Muscle layer of colon (tissue), 2 donors: ENCODE measurements at regions not wholly inside any gene's neighbourhood (a gene's known extent, or its start where the extent isn't known, plus 50 kb on each side); places are given as distances from the start of the nearest gene placed in this dataset.

ENCODE experiments used
- H3K27ac ChIP-seq: one replicate; pipeline ENCODE4 v1.7.0; 2013; ENCODE audit warnings: low read depth, mild to moderate bottlenecking, low read length, moderate library complexity
- H3K27me3 ChIP-seq, 2 donors: one replicate each; pipeline ENCODE4 v1.7.0; 2013; ENCODE audit warnings: low read length in 2 of 2, mild to moderate bottlenecking in 2 of 2; ENCODE audit not compliant: insufficient read depth in 2 of 2, control insufficient read depth in 1 of 2
- H3K36me3 ChIP-seq: one replicate; pipeline ENCODE4 v1.7.0; 2013; ENCODE audit warnings: mild to moderate bottlenecking, low read length; ENCODE audit not compliant: insufficient read depth
- H3K4me1 ChIP-seq: one replicate; pipeline ENCODE4 v1.7.0; 2013; ENCODE audit warnings: mild to moderate bottlenecking, low read length; ENCODE audit not compliant: insufficient read depth
- H3K4me3 ChIP-seq, 2 donors: one replicate each; pipeline ENCODE4 v1.7.0; 2013; ENCODE audit warnings: low read length in 2 of 2, low read depth in 1 of 2, mild to moderate bottlenecking in 1 of 2, moderate library complexity in 1 of 2
- H3K9ac ChIP-seq: one replicate; pipeline ENCODE4 v1.7.0; 2013; ENCODE audit warnings: low read length
- H3K9me3 ChIP-seq: one replicate; pipeline ENCODE4 v1.7.0; 2013; ENCODE audit warnings: mild to moderate bottlenecking, low read length
- donor health status: abdominal sarcoma.
- donor health status: Adenocarcinoma of cecum.

- H3K9me3 ChIP-seq, result no peaks in the 10 kb centered on the region
- H3K27me3 ChIP-seq, result no peaks in the 10 kb centered on the region
- H3K27ac ChIP-seq, result no peak overlapping the region
- no peak overlapping the region for H3K9ac ChIP-seq
- H3K4me1 ChIP-seq, result no peaks in the 10 kb centered on the region
- H3K36me3 ChIP-seq, result no peaks in the 10 kb centered on the region
- no peak overlapping the region for H3K4me3 ChIP-seq
Measured at GRCh38 chr2:239602290-239603282, 201.8 kb upstream of the HDAC4 start.

DNA sequence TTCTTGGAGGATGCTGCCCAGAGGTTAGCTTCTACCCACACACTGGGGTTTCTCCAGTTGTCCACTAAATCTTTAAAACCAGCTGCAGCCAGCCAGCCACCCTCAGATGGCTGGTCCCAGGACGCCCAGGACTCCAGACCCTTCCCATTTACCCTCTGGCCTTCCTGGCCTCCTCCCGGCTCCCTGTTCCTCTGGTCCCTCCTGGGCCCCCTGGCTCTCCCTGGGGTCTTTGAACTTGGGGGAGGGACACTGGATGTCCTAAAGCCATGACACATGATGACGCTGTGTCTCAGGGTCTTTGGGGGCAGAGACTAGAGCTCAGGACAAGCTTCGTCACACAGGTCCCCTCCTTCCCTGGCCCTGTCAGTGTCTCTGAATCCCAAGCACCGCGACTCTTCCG, 201.1 kb upstream of the HDAC4 start:
- Histone ChIP-seq H3K36me3 (no peaks in the 10 kb centered on the region), H3K27ac (no peak overlapping the region), H3K4me1 (no peaks in the 10 kb centered on the region), H3K9me3 (no peaks in the 10 kb centered on the region), H3K27me3 (no peaks in the 10 kb centered on the region), H3K4me3 (no peak overlapping the region), H3K9ac (no peak overlapping the region)

DNA sequence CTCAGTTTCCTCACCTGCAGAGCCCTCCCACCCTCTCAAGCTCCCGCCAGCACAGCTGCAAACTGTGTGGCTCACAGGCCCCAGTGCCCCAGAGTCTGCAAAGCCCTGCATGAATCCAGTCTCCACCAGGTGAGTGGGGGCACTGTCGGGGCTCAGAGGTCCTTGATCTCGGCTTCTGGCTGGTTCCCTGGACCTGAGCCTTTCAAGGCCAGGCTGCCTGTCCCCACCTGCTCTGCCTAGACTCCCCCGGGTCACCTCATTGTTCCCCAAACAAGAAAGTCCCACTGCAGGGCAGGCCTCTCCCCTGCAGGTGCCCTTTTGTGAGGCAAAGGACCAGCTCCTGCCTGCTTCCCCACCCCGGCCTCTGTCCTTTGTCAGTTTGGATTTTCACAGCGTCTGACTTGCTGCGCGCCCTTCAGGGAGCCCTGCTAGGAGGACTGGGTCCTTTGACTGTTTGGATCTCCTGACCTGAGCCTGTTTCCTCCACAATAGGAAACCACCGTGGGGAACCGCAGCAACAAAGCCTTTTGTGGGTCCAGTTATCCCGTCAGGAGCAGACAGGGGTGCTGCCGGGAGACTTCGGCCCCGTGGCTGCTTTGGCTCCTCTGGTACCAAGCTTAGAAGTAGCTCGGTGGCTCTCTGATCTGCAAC, 200.5 kb upstream of the HDAC4 start:
- H3K36me3 ChIP-seq, result no peaks in the 10 kb centered on the region
- H3K9me3 ChIP-seq, result no peaks in the 10 kb centered on the region
- H3K4me1 ChIP-seq, result no peaks in the 10 kb centered on the region
- H3K9ac ChIP-seq, result no peak overlapping the region
- H3K27ac ChIP-seq, result no peak overlapping the region
- H3K27me3 ChIP-seq, result no peaks in the 10 kb centered on the region
- no peak overlapping the region for H3K4me3 ChIP-seq

DNA sequence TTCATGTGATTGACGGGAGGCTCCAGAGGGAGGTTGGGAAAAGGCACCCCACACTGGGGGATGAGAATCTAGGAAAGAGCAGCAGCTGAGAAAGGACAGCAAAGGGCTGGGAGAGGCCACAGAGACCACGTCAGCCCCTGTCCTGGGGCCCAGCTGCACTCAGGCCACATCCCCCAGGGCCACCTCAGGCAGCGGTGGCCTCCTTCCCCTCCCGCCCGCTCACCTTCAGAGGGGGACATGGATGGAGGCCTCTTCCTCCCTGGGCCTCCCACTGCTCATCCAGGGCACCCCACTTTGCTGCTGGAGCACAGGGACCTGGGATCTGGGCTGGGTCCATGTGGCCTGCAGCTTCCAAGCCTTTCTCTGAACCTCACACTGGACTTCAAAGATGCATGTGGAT, 199.8 kb upstream of the HDAC4 start:
- H3K4me3 ChIP-seq, result no peak overlapping the region
- no peaks in the 10 kb centered on the region for H3K9me3 ChIP-seq
- H3K4me1 ChIP-seq, result no peaks in the 10 kb centered on the region
- no peak overlapping the region for H3K27ac ChIP-seq
- H3K36me3 ChIP-seq, result no peaks in the 10 kb centered on the region
- H3K27me3 ChIP-seq, result no peaks in the 10 kb centered on the region
- no peak overlapping the region for H3K9ac ChIP-seq

DNA sequence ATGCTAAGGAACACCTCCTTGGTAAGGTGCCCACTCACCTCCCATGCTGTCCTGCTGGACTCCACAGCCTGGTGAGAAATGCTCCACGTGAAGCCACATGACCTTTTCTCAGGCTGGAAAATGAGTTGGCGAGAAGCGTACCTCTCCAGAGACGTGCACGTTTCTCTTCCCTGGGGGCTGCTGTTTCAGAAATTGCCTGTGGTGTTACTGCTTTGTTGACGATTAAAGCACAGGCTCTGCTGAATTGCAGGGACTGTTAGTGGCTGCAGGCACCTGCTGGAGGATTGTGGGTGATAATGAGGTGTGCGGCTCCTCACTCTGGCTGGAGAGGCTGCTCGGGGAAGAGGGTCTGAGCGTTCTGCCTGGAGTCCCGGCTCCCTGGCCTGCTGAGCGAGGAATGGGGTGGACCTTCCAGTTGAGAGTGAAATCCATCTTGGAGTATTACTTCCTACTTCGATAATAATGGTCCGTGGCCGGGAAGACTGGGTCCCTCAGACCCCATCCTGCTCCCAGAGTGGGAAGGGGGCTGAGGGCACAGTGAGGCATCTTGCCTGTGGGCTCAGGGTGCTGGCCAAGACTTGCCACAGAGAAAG, 199.3 kb upstream of the HDAC4 start:
- H3K27me3 ChIP-seq, result no peaks in the 10 kb centered on the region
- H3K4me1 ChIP-seq, result no peaks in the 10 kb centered on the region
- no peak overlapping the region for H3K9ac ChIP-seq
- H3K4me3 ChIP-seq, result no peak overlapping the region
- H3K36me3 ChIP-seq, result no peaks in the 10 kb centered on the region
- H3K27ac ChIP-seq, result no peak overlapping the region
- H3K9me3 ChIP-seq, result no peaks in the 10 kb centered on the region

DNA sequence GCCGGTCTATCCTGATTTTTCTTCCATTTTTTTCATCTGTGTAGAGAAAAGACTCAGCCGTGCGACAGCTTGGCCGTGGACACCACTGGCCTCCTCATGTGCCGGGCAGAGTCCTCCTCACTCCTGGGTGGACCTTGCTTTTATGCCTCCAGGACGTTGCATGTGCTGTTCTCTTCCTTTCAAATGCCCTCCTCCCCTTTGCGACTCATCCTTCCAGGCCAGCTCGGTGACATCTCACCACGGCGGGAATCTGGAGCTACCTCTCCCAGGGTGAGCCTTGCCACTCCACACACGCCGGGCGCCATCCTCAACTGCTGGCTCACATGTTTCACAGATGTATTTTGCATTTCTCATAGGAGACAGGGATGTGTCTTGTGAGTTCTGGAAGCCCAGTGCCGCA, 198.5 kb upstream of the HDAC4 start:
- Histone ChIP-seq H3K4me1 (no peaks in the 10 kb centered on the region), H3K4me3 (no peak overlapping the region), H3K9ac (no peak overlapping the region), H3K9me3 (no peaks in the 10 kb centered on the region), H3K27me3 (no peaks in the 10 kb centered on the region), H3K36me3 (no peaks in the 10 kb centered on the region), H3K27ac (no peak overlapping the region)

DNA sequence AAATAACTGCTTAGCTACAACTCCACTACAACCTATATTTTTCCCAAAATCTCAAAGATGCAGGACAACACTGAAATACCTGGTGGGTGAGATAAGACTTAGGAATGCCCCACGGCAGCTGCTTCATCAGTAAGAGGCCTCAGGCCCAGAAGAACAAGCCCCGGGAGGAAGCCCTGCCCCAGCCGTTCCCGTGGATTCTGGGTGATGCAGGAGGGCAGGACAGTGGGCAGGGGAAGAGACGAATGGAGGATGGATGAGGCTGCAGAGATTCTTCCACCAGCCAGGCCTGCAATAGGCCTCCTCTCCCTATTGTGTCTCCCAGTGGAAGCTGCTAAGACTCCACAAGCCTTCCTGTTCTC, 197.9 kb upstream of the HDAC4 start:
- Histone ChIP-seq H3K36me3 (no peaks in the 10 kb centered on the region), H3K27me3 (no peaks in the 10 kb centered on the region), H3K9me3 (no peaks in the 10 kb centered on the region), H3K4me3 (no peak overlapping the region), H3K27ac (no peak overlapping the region), H3K4me1 (no peaks in the 10 kb centered on the region), H3K9ac (no peak overlapping the region)

- Histone ChIP-seq H3K9ac (no peak overlapping the region), H3K4me3 (no peak overlapping the region), H3K27me3 (no peaks in the 10 kb centered on the region), H3K27ac (no peak overlapping the region), H3K9me3 (no peaks in the 10 kb centered on the region), H3K4me1 (no peaks in the 10 kb centered on the region), H3K36me3 (no peaks in the 10 kb centered on the region)
Measured at GRCh38 chr2:239598011-239598731, 197.4 kb upstream of the HDAC4 start.

DNA sequence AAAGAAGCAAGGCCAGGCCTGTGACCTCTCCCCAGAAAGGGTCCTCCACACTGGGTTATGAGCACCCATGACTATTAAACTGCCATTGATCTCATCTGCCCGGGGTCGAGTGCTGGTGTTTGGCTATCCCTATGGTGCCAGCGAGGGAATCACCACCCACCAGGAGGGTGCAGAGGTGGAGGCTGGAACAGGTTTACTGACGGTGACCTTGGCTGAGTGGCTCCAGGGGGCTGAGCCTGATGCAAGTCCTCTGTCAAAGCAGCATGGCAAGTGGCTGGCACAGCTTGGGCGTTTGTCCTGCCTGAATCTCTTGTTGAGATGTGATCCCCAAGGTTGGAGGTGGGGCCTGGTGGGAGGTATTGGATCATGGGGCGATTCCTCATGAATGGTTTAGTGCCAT, 196.4 kb upstream of the HDAC4 start:
- Histone ChIP-seq H3K4me1 (no peaks in the 10 kb centered on the region), H3K9me3 (no peaks in the 10 kb centered on the region)

GRCh38 chr2:239596792-239597191, 196.0 kb upstream of the HDAC4 start:
- H3K27ac ChIP-seq, result no peak overlapping the region
- no peak overlapping the region for H3K9ac ChIP-seq
- H3K9me3 ChIP-seq, result no peaks in the 10 kb centered on the region
- no peaks in the 10 kb centered on the region for H3K27me3 ChIP-seq
- H3K4me1 ChIP-seq, result no peaks in the 10 kb centered on the region
- H3K36me3 ChIP-seq, result no peaks in the 10 kb centered on the region
- H3K4me3 ChIP-seq, result no peak overlapping the region

More for the DNA sequence above, 196.4 kb upstream of the HDAC4 start:
- H3K27me3 ChIP-seq, result no peaks in the 10 kb centered on the region
- H3K27ac ChIP-seq, result no peak overlapping the region
- no peaks in the 10 kb centered on the region for H3K36me3 ChIP-seq
- H3K4me3 ChIP-seq, result no peak overlapping the region
- no peak overlapping the region for H3K9ac ChIP-seq

GRCh38 chr2:239596253-239596652, 195.4 kb upstream of the HDAC4 start:
- Histone ChIP-seq H3K9ac (no peak overlapping the region), H3K9me3 (no peaks in the 10 kb centered on the region), H3K36me3 (no peaks in the 10 kb centered on the region), H3K27me3 (no peaks in the 10 kb centered on the region), H3K4me1 (no peaks in the 10 kb centered on the region), H3K4me3 (no peak overlapping the region), H3K27ac (no peak overlapping the region)
